HG03159 (cell line): ENCODE measurements at regions not wholly inside any gene's neighbourhood (a gene's known extent, or its start where the extent isn't known, plus 50 kb on each side); places are given as distances from the start of the nearest gene placed in this dataset.
"Not testable (repeated sequence)": the region's sequence is repeated elsewhere in the genome, so short reads cannot be mapped to it uniquely, and the experiment has no call there.

ENCODE experiments used
- ATAC-seq: cut with Tn5 transposase; IDR thresholded peaks from one replicate; pipeline ENCODE4 v1.9.1; 2021; ENCODE audit warnings: mild to moderate bottlenecking, moderate library complexity; ENCODE audit not compliant: unreplicated experiment

GRCh38 chr14:87260460-87260859 is 732.5 kb downstream of the GALC start:
- ATAC-seq = no peak

- ATAC-seq = no peak
These were observed 735.6 kb downstream of the GALC start for GRCh38 chr14:87257421-87257820.

DNA sequence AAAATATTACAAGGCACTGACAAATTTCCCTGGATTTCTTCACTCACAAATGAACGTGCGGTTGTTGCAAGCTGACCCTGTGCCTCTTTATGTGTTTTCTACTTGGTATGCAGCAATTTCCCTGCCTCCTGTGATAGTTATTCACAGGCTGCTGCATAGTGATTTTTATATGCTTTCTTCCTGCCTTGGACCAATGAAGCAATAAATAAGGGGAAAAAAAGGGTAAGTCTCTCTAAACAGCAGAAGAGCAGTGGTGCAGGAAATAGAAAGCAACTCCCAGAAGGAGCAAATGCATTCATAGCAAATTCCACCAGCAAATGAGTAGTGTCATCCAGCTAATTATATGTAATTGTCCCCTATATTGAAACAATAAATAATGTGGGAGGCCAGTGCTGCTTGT is 737.9 kb downstream of the GALC start:
- no peak for ATAC-seq

- no peak for ATAC-seq
These were observed 738.6 kb downstream of the GALC start for GRCh38 chr14:87254331-87254874.

GRCh38 chr14:87253791-87254190 is 739.2 kb downstream of the GALC start:
- not testable (repeated sequence) for ATAC-seq

DNA sequence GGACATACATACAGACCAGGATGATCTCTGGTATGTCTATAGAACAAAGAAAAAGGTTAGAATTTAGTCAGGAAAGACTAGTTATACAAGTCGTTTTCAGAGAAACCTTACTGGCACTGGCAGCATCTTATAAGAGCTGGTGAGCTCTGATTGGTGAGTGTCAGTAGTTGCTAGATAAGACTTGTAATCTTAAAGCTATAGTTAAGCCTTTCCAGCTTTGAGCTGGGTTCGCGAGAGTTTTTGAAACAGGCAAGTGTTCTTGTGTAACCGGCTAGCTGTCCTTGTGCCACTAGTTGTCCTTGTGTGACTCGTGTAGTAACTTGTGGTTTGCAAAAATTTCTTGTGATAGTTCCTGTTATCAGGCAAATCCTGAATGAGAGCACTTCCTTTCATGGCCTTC is 740.9 kb downstream of the GALC start:
- ATAC-seq = no peak

DNA sequence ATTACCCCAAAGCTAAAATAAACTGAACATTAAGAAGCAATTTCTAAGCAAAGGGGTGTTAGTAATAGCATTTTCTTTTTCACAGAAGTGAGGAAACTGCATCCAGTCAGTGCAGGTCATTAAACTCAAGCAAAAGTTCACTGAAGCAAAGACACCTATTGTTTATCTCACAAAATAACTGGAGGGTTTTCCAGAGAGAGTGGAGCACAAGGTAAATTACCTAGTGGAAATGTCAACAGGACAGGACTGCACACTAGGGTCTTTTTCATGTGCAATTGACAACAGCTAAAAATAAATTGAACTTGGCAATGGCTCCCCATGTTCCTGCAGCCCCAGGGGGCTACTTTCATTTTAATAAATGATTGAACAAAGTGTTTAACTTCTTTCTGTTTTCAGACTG is 742.0 kb downstream of the GALC start:
- no peak for ATAC-seq

GRCh38 chr14:87241018-87241768 is 751.8 kb downstream of the GALC start:
- ATAC-seq = no peak

- not testable (repeated sequence) for ATAC-seq
These were observed 752.7 kb downstream of the GALC start for GRCh38 chr14:87240319-87240718.

GRCh38 chr14:87233806-87234384 is 759.1 kb downstream of the GALC start:
- ATAC-seq = no peak

GRCh38 chr14:87233266-87233665 is 759.7 kb downstream of the GALC start:
- ATAC-seq = no peak

DNA sequence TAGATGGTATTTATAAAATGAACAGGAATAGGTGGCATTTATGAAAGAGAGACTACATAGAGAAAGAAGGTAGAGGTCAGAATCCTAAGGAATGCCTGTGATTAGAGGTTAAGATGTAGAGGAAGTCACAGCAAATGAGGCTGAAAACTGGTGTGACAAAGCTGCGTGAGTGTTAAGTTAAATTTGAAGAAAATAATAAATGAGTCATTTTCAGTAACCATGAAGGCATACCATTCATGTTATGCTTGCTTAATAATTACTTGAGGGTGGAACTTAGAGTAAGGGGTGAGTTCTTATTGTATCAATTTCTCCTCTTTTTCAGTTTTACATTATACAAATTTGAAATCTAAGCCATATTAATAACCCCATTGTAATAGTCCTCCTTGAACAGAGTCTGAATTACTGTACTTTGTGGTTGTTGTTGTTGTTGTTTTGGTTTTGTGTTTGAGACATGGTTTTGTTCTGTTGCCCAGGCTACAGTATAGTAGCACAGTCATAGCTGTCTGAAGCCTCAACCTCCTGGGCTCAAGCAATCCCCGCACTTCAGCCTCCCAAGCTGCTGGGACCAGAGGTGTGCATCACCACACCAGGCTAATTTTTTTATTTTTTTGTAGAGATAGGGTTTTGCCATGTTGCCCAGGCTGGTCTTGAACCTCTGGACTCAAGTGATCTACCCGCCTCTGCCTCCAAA is 761.5 kb downstream of the GALC start:
- ATAC-seq = no peak

DNA sequence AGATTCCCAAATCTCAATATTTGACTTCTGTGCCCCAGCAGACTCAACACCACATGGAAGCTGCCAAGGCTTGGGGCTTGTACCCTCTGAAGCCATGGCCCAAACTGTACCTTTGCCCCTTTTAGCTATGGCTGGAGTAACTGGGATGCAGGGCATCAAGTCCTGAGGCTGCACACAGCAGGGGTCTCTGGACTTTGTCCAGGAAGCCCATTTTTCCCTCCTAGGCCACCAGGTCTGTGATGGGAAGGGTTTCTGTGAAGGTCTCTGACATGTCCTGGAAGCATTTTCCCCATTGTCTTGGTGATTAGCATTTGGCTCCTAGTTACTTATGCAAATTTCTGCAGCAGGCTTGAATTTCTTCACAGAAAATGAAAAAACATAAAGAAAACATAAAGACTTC is 762.3 kb downstream of the GALC start:
- no peak for ATAC-seq

DNA sequence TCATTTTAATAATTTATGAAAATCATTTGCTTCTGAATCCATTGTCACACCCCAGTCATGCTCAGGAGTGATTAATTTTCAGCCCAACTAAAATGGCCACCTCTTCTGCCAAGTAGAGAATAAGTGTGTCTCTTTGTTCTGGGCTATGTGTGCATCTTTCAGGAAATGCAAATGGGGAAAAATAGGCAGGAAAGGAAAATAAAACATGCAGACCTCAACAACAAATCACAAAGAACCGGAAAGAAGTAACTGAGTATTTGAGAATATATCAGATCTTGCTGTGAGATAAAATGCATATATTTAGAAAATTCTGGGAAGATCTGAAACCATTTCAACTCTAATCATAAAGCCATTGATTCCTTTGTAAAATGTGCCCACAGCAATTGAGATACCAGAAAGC is 763.9 kb downstream of the GALC start:
- no peak for ATAC-seq

GRCh38 chr14:87217023-87217422 is 776.0 kb downstream of the GALC start:
- no peak for ATAC-seq

- no peak for ATAC-seq
These were observed 778.4 kb downstream of the GALC start for GRCh38 chr14:87214558-87214957.

DNA sequence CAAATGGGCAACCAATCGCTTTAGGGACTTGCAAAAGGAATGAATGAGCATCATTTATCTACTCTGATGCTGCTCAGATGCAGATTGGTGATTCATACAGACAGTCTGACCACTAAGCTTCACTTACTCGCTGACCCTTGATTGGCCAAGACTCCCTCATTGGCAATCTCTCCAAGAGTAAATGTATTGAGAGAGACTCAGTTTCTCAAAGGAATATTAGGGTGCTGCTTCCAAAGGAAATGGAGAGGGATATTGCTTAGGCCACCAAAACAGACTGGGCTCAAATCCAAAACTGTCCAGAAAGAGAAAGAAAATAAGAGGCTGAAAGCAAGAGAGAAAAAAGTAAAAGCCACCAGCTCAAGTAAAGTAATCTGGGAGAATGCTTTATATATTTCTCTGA is 785.2 kb downstream of the GALC start:
- no peak for ATAC-seq

DNA sequence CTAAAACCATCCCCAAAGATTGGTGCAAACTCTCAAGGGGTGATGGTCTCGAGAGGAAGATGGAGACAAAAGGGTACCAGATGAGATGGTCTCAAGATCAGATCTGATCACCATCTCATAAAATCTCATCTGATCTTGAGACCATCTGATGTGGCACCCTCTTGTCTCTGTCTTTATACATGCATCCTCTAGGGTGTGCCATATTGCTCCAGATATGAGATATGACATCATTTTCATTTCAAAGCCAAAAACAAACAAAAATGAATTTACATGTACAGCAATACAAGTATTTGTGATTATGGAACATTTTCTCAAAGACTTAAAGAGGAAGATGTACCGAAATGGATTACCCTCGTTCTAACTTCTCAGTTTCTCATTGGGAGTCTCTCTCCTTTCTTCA is 787.2 kb downstream of the GALC start:
- ATAC-seq = no peak

DNA sequence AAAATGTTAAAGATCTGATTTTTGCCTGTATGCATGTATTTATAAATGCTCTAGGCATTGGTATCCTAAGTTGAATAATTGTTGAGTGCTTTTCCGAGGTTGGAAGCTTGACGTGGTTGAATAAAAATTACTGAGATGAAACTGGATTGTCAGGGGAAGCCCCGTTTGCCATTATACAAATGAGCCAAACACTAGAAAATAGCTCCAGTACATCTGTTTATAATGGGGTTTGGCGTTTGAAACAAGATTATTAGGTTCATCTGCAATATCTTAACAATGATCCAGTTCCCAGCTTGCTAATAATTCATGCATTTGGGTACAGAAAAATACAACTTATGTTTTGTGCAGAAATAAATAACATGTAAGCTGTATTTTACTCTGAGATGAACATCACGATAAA is 789.6 kb downstream of the GALC start:
- no peak for ATAC-seq

DNA sequence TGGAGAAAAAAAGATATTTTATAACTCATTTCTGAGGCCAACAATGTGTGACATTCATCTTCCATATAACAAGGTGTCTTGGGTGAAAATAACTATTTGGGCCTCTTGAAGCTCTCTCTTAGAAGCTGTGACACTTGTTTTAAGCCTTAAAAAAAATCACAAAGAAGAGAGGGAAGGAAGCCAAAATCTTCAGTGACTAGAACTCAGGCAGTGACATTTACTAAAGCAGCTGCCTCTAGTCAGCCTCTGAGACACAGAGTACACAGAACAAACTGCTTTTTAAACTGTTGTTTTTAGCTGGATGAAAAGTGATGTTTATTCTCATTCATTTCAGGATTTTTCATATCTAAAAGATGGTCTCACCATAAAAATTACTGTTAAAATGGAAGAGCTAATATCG is 793.6 kb downstream of the GALC start:
- ATAC-seq = no peak

GRCh38 chr14:87196436-87196835 is 796.5 kb downstream of the GALC start:
- ATAC-seq = no peak

GRCh38 chr14:87187786-87188185 is 805.2 kb downstream of the GALC start:
- ATAC-seq = no peak
